Endothelial cell of umbilical vein (primary cell): ENCODE measurements at regions not wholly inside any gene's neighbourhood (a gene's known extent, or its start where the extent isn't known, plus 50 kb on each side); places are given as distances from the start of the nearest gene placed in this dataset.

Experiments used
- BruUV-seq: library from RNA; stranded (reverse); fragments of 400-500 nt; replicated peaks from 2 replicates; lab custom pipeline; 2021; lab: Mats Ljungman, UMichigan
- CTCF ChIA-PET: fragments of 300-600, 350-600 bp; sonication (Branson Sonifier 250); formaldehyde crosslinking; loops from one replicate; lab custom pipeline; 2021; ENCODE audit warnings: antibody characterized with exemption, inconsistent platforms; lab: Charles Lee
- POLR2A ChIA-PET: fragments of 300-600, 350-600 bp; sonication (Branson Sonifier 250); formaldehyde crosslinking; loops from one replicate; lab custom pipeline; 2021; ENCODE audit warnings: antibody characterized with exemption, inconsistent platforms; lab: Charles Lee
- DNase-seq: peaks from one replicate; pipeline ENCODE4 v3.0.0-alpha.2; 2011; ENCODE audit warnings: low read depth, low spot score
- FAIRE-seq: peaks from 2 replicates; lab custom pipeline; 2011; peaks lifted over from hg19 to GRCh38; lab: Jason Lieb, UNC
- H2AFZ ChIP-seq: 2 replicates; pipeline ENCODE4 v1.6.0; 2012; ENCODE audit warnings: low read depth, low read length, control low read depth, inconsistent platforms
- H3K27ac ChIP-seq: 2 replicates; pipeline ENCODE4 v1.5.1; 2011; ENCODE audit warnings: low read depth, mild to moderate bottlenecking, control low read depth, low read length, moderate library complexity; ENCODE audit not compliant: insufficient read depth
- H3K27me3 ChIP-seq, 2 experiments: 2 replicates each; pipeline versions ENCODE4 v1.6.0 to v1.6.1; 2011; ENCODE audit warnings: low read length in 2 of 2, mixed read lengths in 1 of 2; ENCODE audit not compliant: control insufficient read depth in 2 of 2, insufficient read depth in 2 of 2
- H3K36me3 ChIP-seq, 2 experiments: 2 replicates in 1 of 2; 3 replicates in 1 of 2; pipeline ENCODE4 v1.5.1; 2011; ENCODE audit warnings: low read length in 2 of 2, mild to moderate bottlenecking in 1 of 2, moderate library complexity in 1 of 2; ENCODE audit not compliant: control insufficient read depth in 2 of 2, insufficient read depth in 2 of 2; ENCODE audit errors: extremely low read depth in 1 of 2
- H3K4me1 ChIP-seq: 3 replicates; pipeline ENCODE4 v1.5.1; 2011; ENCODE audit warnings: mild to moderate bottlenecking, low read length; ENCODE audit not compliant: control insufficient read depth, insufficient read depth; ENCODE audit errors: extremely low read depth
- H3K4me2 ChIP-seq: 2 replicates; pipeline ENCODE4 v1.6.1; 2011; ENCODE audit warnings: low read length, control low read depth, mixed read lengths; ENCODE audit not compliant: insufficient read depth
- H3K4me3 ChIP-seq, 3 experiments: fragments of 200-600 bp in 1 of 3; sonication (generic), shearing (Covaris generic) in 1 of 3; replicated peaks in 1 of 3; 2 replicates each; pipeline ENCODE4 v1.5.1; 2011 to 2016; ENCODE audit warnings: control low read depth in 3 of 3, low read length in 3 of 3, mild to moderate bottlenecking in 2 of 3, inconsistent platforms in 1 of 3, low read depth in 1 of 3, moderate library complexity in 1 of 3; ENCODE audit not compliant: insufficient read depth in 1 of 3
- H3K79me2 ChIP-seq: 2 replicates; pipeline ENCODE4 v1.6.0; 2012; ENCODE audit warnings: low read length, inconsistent platforms; ENCODE audit not compliant: control insufficient read depth, insufficient read depth
- H3K9ac ChIP-seq: replicated peaks from 2 replicates; pipeline ENCODE3; 2011; ENCODE audit warnings: low read length, control low read depth; ENCODE audit not compliant: insufficient read depth; ENCODE audit errors: extremely low read depth
- H3K9me1 ChIP-seq: replicated peaks from 3 replicates; pipeline ENCODE4 v1.6.0; 2011; ENCODE audit warnings: mild to moderate bottlenecking, low read length; ENCODE audit not compliant: control insufficient read depth, insufficient read depth; ENCODE audit errors: extremely low read depth
- H3K9me3 ChIP-seq: replicated peaks from 2 replicates; pipeline ENCODE4 v1.5.1; 2012; ENCODE audit warnings: low read length, inconsistent platforms; ENCODE audit not compliant: control insufficient read depth, insufficient read depth
- H4K20me1 ChIP-seq: replicated peaks from 2 replicates; pipeline ENCODE3; 2011; ENCODE audit warnings: mild to moderate bottlenecking, low read length; ENCODE audit not compliant: control insufficient read depth, insufficient read depth; ENCODE audit errors: extremely low read depth
- CTCF ChIP-seq, 2 donors: IDR thresholded peaks; 1 replicate in 1 of 2; 2 replicates in 1 of 2; pipeline ENCODE4 v1.5.1; 2011; ENCODE audit warnings: low read length in 2 of 2, mild to moderate bottlenecking in 2 of 2, moderate library complexity in 2 of 2, control low read depth in 1 of 2, inconsistent platforms in 1 of 2, low read depth in 1 of 2; ENCODE audit not compliant: insufficient read depth in 1 of 2; ENCODE audit errors: extremely low read depth in 1 of 2
- EZH2 ChIP-seq: IDR thresholded peaks from 2 replicates; pipeline ENCODE4 v1.6.1; 2012; ENCODE audit warnings: borderline replicate concordance, low read depth, mild to moderate bottlenecking, moderate library complexity, low read length, inconsistent platforms; ENCODE audit not compliant: severe bottlenecking
- FOS ChIP-seq: IDR thresholded peaks from 2 replicates; pipeline ENCODE4 v1.6.1; 2011; ENCODE audit warnings: mild to moderate bottlenecking, low read length, moderate library complexity, borderline replicate concordance; ENCODE audit not compliant: insufficient read depth
- GATA2 ChIP-seq: IDR thresholded peaks from 2 replicates; pipeline ENCODE4 v1.7.0; 2011; ENCODE audit warnings: low read depth, mild to moderate bottlenecking, moderate library complexity, mixed read lengths, low read length; ENCODE audit not compliant: insufficient read length, insufficient read depth
- JUN ChIP-seq: IDR thresholded peaks from 2 replicates; pipeline ENCODE4 v1.6.1; 2011; ENCODE audit warnings: borderline replicate concordance, low read depth; ENCODE audit not compliant: insufficient read length, insufficient read depth
- MAX ChIP-seq: IDR thresholded peaks from 2 replicates; pipeline ENCODE4 v1.6.1; 2011; ENCODE audit not compliant: insufficient read depth, insufficient read length
- MYC ChIP-seq: IDR thresholded peaks from one replicate; pipeline ENCODE4 v1.6.1; 2011; ENCODE audit warnings: mild to moderate bottlenecking, low read depth, low read length
- POLR2A ChIP-seq: IDR thresholded peaks from 2 replicates; pipeline ENCODE4 v1.6.1; 2012; ENCODE audit warnings: low read depth, mild to moderate bottlenecking, control low read depth, low read length
- POLR2AphosphoS5 ChIP-seq: IDR thresholded peaks from 2 replicates; pipeline ENCODE4 v1.6.1; 2012; ENCODE audit warnings: low read depth, mild to moderate bottlenecking, control low read depth, low read length, moderate library complexity; ENCODE audit not compliant: insufficient read depth
- dilution Hi-C: fragments of 300-500 bp; cut with MboI; formaldehyde crosslinking; loops from one replicate; pipeline ENCODE4 v1.15.0; 2019; ENCODE audit warnings: low sequenced_read_pairs; ENCODE audit not compliant: extremely low pct_ligation_motif_present
- intact Hi-C: fragments of 100-400 bp; cut with micrococcal nuclease; formaldehyde crosslinking; loops from one replicate; pipeline ENCODE4 v1.10.0; 2022

GRCh38 chr2:234570476-234570875 lies 73.6 kb upstream of the ARL4C start:
- Histone ChIP-seq H3K9me1 (no peaks in the 10 kb centered on the region), H3K27ac (no peak overlapping the region), H3K4me1 (no peaks in the 10 kb centered on the region), H3K36me3 (no peaks in the 10 kb centered on the region), H2AFZ (no peak overlapping the region), H3K9ac (no peak overlapping the region), H3K4me3 (no peak overlapping the region), H3K9me3 (no peaks in the 10 kb centered on the region), H3K79me2 (no peaks in the 10 kb centered on the region), H4K20me1 (no peaks in the 10 kb centered on the region), H3K27me3 (peaks cover 5 to 6% of the 10 kb centered on the region in 2 experiments), H3K4me2 (no peak overlapping the region)
- TF ChIP-seq POLR2A (no peak), FOS (no peak)
- CTCF ChIA-PET: no interaction called here
- BruUV-seq: no TSS peak
- POLR2A ChIA-PET: no interaction called here
- intact Hi-C loops (no loop called here), dilution Hi-C loops (loop anchor here (25.0 kb wide), 1 partner anchor 542 kb away; no protein-coding TSS in a partner anchor)
- no peak for FAIRE-seq
- no peak for DNase-seq

GRCh38 chr2:234569776-234570430 lies 73.0 kb upstream of the ARL4C start:
- Histone ChIP-seq H3K9me3 (no peaks in the 10 kb centered on the region), H3K27ac (no peak overlapping the region), H3K9me1 (no peaks in the 10 kb centered on the region), H3K4me2 (no peak overlapping the region), H3K36me3 (no peaks in the 10 kb centered on the region), H2AFZ (no peak overlapping the region), H3K27me3 (peaks cover 5 to 6% of the 10 kb centered on the region in 2 experiments), H3K4me1 (no peaks in the 10 kb centered on the region), H3K79me2 (no peaks in the 10 kb centered on the region), H3K9ac (no peak overlapping the region), H3K4me3 (no peak overlapping the region), H4K20me1 (no peaks in the 10 kb centered on the region)
- DNase-seq (no peak), FAIRE-seq (no peak)
- ChIA-PET POLR2A (no interaction called here), CTCF (interaction anchor here (0.8 kb wide), 1 partner anchor 547 kb away, joined by 4 read pairs; no protein-coding TSS in a partner anchor)
- intact Hi-C loops: no loop called here
- dilution Hi-C loops: loop anchor here (25.0 kb wide), 1 partner anchor 542 kb away; no protein-coding TSS in a partner anchor
- BruUV-seq: no TSS peak
- no peak for TF ChIP-seq POLR2AphosphoS5
- TF ChIP-seq GATA2: no peak
- TF ChIP-seq JUN: no peak
- no peak for TF ChIP-seq MAX
- TF ChIP-seq EZH2: no peak
- no peak for TF ChIP-seq POLR2A
- no peak for TF ChIP-seq CTCF (IDR thresholded peaks at IDR 0.05; ENCODE audit: extremely low read depth in 1 of 2, insufficient read depth in 1 of 2, low read depth in 1 of 2, low read length in 2 of 2)
- no peak for TF ChIP-seq FOS
- TF ChIP-seq MYC: no peak
